GM18858 (cell line): ENCODE measurements at regions not wholly inside any gene's neighbourhood (a gene's known extent, or its start where the extent isn't known, plus 50 kb on each side); places are given as distances from the start of the nearest gene placed in this dataset.

Experiments
- ATAC-seq: cut with Tn5 transposase; IDR thresholded peaks from one replicate; pipeline ENCODE4 v1.9.1; 2021; ENCODE audit not compliant: unreplicated experiment

DNA sequence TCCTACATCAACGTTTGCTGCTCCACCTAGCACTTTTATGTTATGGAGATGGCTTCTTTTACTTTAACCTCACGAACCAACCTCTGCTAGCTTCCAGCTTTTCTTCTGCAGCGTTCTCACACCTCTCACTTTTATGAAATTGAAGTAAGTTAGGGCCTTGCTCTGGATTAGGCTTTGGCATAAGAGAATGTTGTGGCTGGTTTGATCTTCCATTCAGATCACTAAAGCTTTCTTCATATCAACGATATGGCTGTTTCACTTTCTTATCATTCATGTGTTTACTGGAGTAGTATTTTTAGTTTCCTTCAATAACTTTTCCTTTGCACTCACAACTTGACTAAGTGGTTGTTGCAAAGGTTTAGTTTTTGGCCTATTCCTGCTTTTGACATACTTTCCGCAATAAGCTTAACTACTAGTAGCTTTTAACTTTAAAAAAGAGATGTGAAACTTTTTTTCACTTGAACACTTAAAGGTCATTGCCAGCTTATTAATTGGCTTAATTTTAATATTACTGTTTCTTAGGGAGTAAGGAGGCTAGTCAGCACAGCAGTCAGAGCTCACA is 60.0 kb upstream of the SPRY2 start:
- ATAC-seq: peak; percentile 45

DNA sequence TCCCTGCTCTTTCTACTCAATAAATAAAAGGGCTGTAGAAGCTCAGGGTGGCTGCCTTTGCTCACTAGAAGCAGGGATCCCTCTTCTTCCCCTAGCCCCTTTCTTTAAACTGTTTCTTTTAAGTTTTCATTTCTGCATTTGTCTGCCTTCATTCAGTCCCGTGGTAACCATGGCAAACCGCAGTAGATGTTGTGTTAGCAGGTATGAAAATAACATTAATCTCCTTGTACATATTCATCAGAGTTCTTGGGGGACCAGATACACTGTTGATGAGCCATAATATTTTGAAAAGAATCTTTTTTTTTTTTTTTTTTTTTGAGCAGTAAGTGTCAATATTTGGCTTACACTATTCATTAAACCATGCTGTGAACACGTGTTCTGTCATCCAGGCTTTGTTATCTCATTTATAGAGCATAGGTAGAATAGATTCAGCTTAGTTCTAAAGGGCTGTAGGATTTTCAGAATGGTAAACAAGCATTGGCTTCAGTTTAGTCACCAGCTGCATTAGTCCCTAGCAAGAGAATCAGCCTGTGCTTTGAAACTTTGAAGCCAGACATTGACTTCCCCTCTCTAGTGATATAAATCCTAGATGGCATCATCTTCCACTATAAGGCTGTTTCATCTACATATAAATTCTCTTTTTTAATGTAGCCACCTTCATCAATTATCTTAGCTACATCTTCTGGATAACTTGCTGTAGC is 59.4 kb upstream of the SPRY2 start:
- no peak for ATAC-seq

DNA sequence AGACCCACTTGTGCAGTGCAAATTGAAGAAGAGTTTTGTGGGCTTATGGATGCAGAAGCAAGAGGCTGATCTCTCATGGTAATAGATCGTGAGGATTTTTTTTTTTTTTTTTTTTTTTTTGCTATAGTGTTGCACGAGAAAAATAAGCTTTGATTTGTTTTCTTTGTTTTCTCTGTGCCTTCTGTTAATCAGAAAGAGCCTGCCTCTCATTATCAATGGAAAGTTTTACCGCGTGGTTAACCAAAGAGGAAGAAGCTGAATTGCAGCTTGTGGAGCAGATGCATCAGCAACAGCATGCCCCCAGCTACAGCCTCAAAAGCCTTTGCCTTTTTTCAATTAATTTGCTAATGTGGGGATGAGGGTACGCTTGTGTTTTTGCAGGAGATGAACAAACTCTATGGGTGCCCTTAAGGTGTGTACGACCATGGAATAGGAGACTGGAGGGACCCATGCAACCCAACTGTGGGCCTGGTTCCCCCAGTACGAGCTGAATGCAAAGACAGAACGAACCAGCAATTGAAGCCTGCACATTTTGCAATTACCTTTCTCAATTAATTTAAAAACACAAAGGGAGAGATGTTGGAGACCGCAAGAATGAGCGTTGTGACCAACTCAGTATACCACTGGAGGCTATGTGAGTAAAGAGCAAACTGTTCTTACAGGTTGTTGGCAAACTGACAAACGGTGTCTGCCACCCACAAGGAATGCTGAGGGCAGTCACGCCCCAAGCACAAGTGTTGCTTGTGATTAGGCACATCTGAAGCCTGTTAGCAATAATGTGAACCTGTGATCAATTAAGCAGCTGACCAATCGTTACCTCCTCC is 58.6 kb upstream of the SPRY2 start:
- peak; percentile 61 for ATAC-seq
